Suprapubic skin (tissue), 4 donors: ENCODE measurements at regions not wholly inside any gene's neighbourhood (a gene's known extent, or its start where the extent isn't known, plus 50 kb on each side); places are given as distances from the start of the nearest gene placed in this dataset.

Experiments
- CTCF ChIP-seq, 2 donors: fragments of 200-600 bp in 1 of 2; fragments of 450-650 bp in 1 of 2; sonication (generic) in 1 of 2; IDR thresholded peaks; one replicate each; pipeline ENCODE4 v1.5.1; 2016 to 2019; ENCODE audit warnings: antibody characterized with exemption in 2 of 2, mild to moderate bottlenecking in 1 of 2, moderate library complexity in 1 of 2
- EP300 ChIP-seq: sonication (generic); formaldehyde crosslinking; IDR thresholded peaks from one replicate; pipeline ENCODE4 v1.6.1; 2017; ENCODE audit warnings: antibody characterized with exemption
- POLR2A ChIP-seq, 2 donors: fragments of 450-650 bp; IDR thresholded peaks; one replicate each; pipeline ENCODE4 v1.6.1; 2017; ENCODE audit warnings: antibody characterized with exemption in 2 of 2, mild to moderate bottlenecking in 2 of 2, moderate library complexity in 2 of 2
- POLR2AphosphoS5 ChIP-seq, 3 donors: sonication (generic); formaldehyde crosslinking; IDR thresholded peaks; one replicate each; pipeline ENCODE4 v1.6.1; 2017; ENCODE audit warnings: antibody characterized with exemption in 3 of 3

DNA sequence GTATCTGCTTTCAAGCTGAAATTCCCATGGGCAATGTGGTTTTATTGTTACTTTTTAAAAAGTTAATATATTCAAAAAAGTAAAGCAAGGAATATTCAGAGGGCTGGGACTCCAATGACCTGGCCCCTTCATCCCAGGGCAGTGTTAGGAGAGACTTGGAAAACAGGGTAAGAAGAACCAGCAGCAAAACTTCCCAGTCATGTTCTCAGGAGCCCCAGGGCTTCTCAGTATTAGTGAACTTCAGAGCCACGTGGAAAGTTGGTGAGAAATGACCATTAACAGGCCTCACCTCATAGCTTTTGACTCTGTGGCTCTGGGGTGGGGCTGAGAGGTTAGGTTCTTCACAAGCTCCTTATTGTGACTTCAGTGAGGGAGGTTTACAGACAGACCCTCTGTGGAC is 230.4 kb upstream of the KCNG1 start:
- TF ChIP-seq POLR2A (IDR thresholded peaks at IDR 0.05) (no peak), CTCF (IDR thresholded peaks at IDR 0.05) (no peak), POLR2AphosphoS5 (IDR thresholded peaks at IDR 0.05) (no peak), EP300 (no peak)
